ENCODE measurements at regions not wholly inside any gene's neighbourhood (a gene's known extent, or its start where the extent isn't known, plus 50 kb on each side); places are given as distances from the start of the nearest gene placed in this dataset.

GRCh38 chrX:7704205-7704604 lies 138.8 kb upstream of the VCX start:
- POLR2A ChIA-PET: no interaction called here
- no peaks in the 10 kb centered on the region for H3K9me3 Mint-ChIP-seq
- DNase-seq (no peak), ATAC-seq (ENCODE audit: low read depth) (no peak)
- no peaks in the 10 kb centered on the region for H3K36me3 Mint-ChIP-seq
- H3K4me1 Mint-ChIP-seq: no peaks in the 10 kb centered on the region
- no peaks in the 10 kb centered on the region for H3K27me3 Mint-ChIP-seq
- H3K4me3 Mint-ChIP-seq: no peak overlapping the region
- H3K27ac Mint-ChIP-seq: no peak overlapping the region

- Mint-ChIP-seq H3K4me1 (no peaks in the 10 kb centered on the region), H3K27me3 (no peaks in the 10 kb centered on the region), H3K4me3 (no peak overlapping the region), H3K27ac (no peak overlapping the region), H3K36me3 (no peaks in the 10 kb centered on the region), H3K9me3 (no peaks in the 10 kb centered on the region)
- ATAC-seq (ENCODE audit: low read depth) (no peak), DNase-seq (no peak)
- POLR2A ChIA-PET: no interaction called here
Observed at GRCh38 chrX:7698248-7698647, 144.7 kb upstream of the VCX start.

DNA sequence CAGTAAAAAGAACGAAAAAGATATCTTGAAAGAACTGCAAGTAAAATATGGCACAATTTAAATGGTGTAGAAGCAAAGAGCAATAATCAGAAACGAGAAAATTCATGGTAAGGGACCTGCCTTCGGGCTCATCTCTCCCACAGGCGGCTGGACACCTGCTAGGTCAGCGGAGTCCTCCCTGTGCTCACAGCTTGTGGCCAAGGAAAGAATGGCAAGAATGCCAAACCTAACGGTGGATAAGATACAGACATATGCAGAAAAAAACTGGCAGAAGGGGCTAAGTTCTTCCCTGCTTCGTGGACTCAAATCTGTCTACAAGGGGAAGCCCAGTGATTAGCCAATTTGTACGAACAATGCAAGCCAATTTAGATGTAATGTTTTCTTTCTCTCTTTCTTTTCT lies 152.1 kb upstream of the VCX start:
- no peaks in the 10 kb centered on the region for H3K27me3 Mint-ChIP-seq
- POLR2A ChIA-PET: no interaction called here
- H3K36me3 Mint-ChIP-seq: no peaks in the 10 kb centered on the region

GRCh38 chrX:7689791-7690412 lies 153.1 kb upstream of the VCX start:
- Mint-ChIP-seq H3K4me1 (no peaks in the 10 kb centered on the region), H3K9me3 (no peaks in the 10 kb centered on the region), H3K4me3 (no peak overlapping the region), H3K27me3 (no peaks in the 10 kb centered on the region), H3K27ac (no peak overlapping the region), H3K36me3 (no peaks in the 10 kb centered on the region)
- POLR2A ChIA-PET: no interaction called here
- DNase-seq: no peak
- no peak for ATAC-seq (ENCODE audit: low read depth)

More for the DNA sequence above, 152.1 kb upstream of the VCX start:
- H3K27ac Mint-ChIP-seq: no peak overlapping the region
- DNase-seq (no peak), ATAC-seq (ENCODE audit: low read depth) (no peak)
- H3K4me3 Mint-ChIP-seq: no peak overlapping the region
- H3K9me3 Mint-ChIP-seq: no peaks in the 10 kb centered on the region
- no peaks in the 10 kb centered on the region for H3K4me1 Mint-ChIP-seq

DNA sequence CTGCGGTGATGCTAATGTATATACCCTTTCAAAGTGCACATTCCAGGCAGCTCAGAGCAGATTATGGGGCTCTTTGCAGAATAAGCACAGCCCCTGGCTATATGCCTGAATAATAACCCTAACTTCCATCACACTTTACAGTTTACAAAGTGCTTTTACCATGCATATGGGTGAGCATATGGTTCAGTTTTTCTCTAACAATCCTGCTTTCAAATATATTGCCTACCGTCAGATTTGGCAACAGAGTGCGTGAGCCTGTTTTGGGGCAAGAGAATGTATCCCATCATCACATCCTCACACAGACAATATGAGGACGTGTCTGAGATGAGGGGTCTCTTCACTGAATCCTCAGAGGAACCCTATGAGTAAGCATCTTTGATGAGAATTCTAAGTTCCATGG lies 162.8 kb upstream of the VCX start:
- DNase-seq (no peak), ATAC-seq (ENCODE audit: low read depth) (no peak)
- Mint-ChIP-seq H3K4me1 (no peaks in the 10 kb centered on the region), H3K36me3 (no peaks in the 10 kb centered on the region), H3K27me3 (no peaks in the 10 kb centered on the region), H3K9me3 (no peaks in the 10 kb centered on the region), H3K27ac (no peak overlapping the region), H3K4me3 (no peak overlapping the region)
- POLR2A ChIA-PET: no interaction called here

- Mint-ChIP-seq H3K27me3 (no peaks in the 10 kb centered on the region), H3K4me1 (no peaks in the 10 kb centered on the region), H3K27ac (no peak overlapping the region), H3K9me3 (no peaks in the 10 kb centered on the region), H3K36me3 (no peaks in the 10 kb centered on the region), H3K4me3 (no peak overlapping the region)
- POLR2A ChIA-PET: no interaction called here
- ATAC-seq (ENCODE audit: low read depth) (no peak), DNase-seq (no peak)
Observed at GRCh38 chrX:7654316-7654715, 188.7 kb upstream of the VCX start.

- POLR2A ChIA-PET: no interaction called here
- no peaks in the 10 kb centered on the region for H3K27me3 Mint-ChIP-seq
- H3K36me3 Mint-ChIP-seq: no peaks in the 10 kb centered on the region
- H3K4me1 Mint-ChIP-seq: no peaks in the 10 kb centered on the region
- DNase-seq (no peak), ATAC-seq (ENCODE audit: low read depth) (no peak)
- no peak overlapping the region for H3K27ac Mint-ChIP-seq
- H3K4me3 Mint-ChIP-seq: no peak overlapping the region
- no peaks in the 10 kb centered on the region for H3K9me3 Mint-ChIP-seq
Observed at GRCh38 chrX:7647831-7648230, 195.1 kb upstream of the VCX start.

DNA sequence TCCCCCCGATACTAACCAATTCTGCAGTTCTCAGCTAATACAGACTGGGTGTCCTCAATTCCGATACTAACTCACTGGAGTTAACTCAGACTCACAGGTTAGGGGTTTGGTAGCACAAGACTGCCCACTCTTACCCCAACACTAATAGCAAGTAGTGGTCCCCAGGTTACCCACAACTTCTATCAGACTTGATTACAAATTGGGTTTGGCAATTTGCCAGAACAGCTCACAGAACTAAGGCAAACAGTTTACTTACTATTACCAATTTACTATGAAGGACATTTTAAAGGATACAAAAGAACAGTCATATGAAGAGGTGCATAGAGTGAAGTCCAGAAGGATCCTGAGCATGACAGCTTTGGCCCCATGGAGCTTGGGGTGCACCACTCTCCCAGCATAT lies 201.8 kb upstream of the VCX start:
- H3K4me1 Mint-ChIP-seq: no peaks in the 10 kb centered on the region
- no peak overlapping the region for H3K27ac Mint-ChIP-seq
- H3K9me3 Mint-ChIP-seq: no peaks in the 10 kb centered on the region
- H3K36me3 Mint-ChIP-seq: no peaks in the 10 kb centered on the region
- POLR2A ChIA-PET: no interaction called here
- H3K4me3 Mint-ChIP-seq: no peak overlapping the region
- ATAC-seq (ENCODE audit: low read depth) (no peak), DNase-seq (no peak)
- no peaks in the 10 kb centered on the region for H3K27me3 Mint-ChIP-seq

DNA sequence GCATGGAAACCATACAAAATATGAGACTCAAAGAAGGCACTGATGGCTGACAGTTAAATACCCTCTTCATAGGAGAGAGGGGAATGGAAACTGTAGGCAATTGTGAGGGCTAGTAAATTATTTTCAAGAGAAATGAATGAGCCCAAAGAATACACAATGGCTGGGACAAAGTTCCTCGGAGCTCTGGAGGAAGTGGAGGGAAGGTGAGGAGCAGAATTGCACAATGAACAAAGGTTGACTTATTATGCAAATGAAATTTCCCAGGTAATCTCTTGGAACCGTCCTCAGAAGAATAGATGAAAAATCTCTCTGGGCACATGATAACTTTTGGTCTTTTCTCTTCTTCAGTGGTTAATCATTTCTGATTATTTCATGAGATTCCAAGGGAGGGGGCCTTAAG lies 202.6 kb upstream of the VCX start:
- POLR2A ChIA-PET: no interaction called here
- no peak for DNase-seq
- no peak overlapping the region for H3K4me3 Mint-ChIP-seq
- no peak for ATAC-seq (ENCODE audit: low read depth)
- no peaks in the 10 kb centered on the region for H3K27me3 Mint-ChIP-seq
- H3K27ac Mint-ChIP-seq: no peak overlapping the region
- no peaks in the 10 kb centered on the region for H3K4me1 Mint-ChIP-seq
- no peaks in the 10 kb centered on the region for H3K36me3 Mint-ChIP-seq
- no peaks in the 10 kb centered on the region for H3K9me3 Mint-ChIP-seq

DNA sequence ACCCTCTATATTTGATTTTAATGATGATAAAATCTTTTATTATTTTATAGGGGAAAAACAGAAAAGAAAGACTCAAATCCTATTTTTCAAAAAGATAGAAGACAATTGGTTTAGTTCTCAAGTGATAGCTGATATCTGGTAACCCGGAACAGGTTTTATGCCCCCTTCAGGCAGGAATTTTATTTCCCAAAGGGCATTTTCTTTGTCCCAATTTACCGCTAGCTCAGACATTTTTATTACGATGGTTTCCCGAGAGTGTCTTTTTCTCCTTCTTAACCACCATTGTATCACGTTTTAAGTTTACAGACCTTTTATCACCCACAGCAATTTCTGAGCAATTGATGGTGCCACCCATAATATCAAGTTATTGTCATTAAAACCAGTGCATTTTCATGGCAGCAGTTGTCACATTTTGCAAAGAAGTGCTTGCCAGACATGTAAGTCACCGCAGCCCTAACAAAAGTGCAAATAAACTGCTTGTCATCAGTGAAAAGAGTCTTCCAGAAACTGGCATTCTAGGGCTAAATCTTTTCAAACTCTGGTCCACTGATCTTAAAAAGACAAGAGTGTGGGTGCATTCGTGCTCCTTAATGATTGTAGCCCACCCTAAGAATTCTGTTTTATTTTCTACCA lies 204.8 kb upstream of the VCX start:
- H3K9me3 Mint-ChIP-seq: no peaks in the 10 kb centered on the region
- no peak overlapping the region for H3K27ac Mint-ChIP-seq
- POLR2A ChIA-PET: no interaction called here
- no peak for ATAC-seq (ENCODE audit: low read depth)
- no peak overlapping the region for H3K4me3 Mint-ChIP-seq
- DNase-seq: no peak
- no peaks in the 10 kb centered on the region for H3K4me1 Mint-ChIP-seq
- no peaks in the 10 kb centered on the region for H3K27me3 Mint-ChIP-seq
- H3K36me3 Mint-ChIP-seq: no peaks in the 10 kb centered on the region

GRCh38 chrX:7637066-7637465 lies 205.9 kb upstream of the VCX start:
- no peak for DNase-seq
- no peaks in the 10 kb centered on the region for H3K9me3 Mint-ChIP-seq
- ATAC-seq (ENCODE audit: low read depth): no peak
- H3K36me3 Mint-ChIP-seq: no peaks in the 10 kb centered on the region
- no peaks in the 10 kb centered on the region for H3K27me3 Mint-ChIP-seq
- H3K4me1 Mint-ChIP-seq: no peaks in the 10 kb centered on the region
- no peak overlapping the region for H3K27ac Mint-ChIP-seq
- H3K4me3 Mint-ChIP-seq: no peak overlapping the region
- POLR2A ChIA-PET: no interaction called here

GRCh38 chrX:7635604-7636003 lies 207.4 kb upstream of the VCX start:
- no peak for DNase-seq
- H3K4me1 Mint-ChIP-seq: no peaks in the 10 kb centered on the region
- POLR2A ChIA-PET: no interaction called here
- H3K27me3 Mint-ChIP-seq: no peaks in the 10 kb centered on the region
- no peaks in the 10 kb centered on the region for H3K36me3 Mint-ChIP-seq
- H3K9me3 Mint-ChIP-seq: no peaks in the 10 kb centered on the region
- H3K4me3 Mint-ChIP-seq: no peak overlapping the region
- no peak overlapping the region for H3K27ac Mint-ChIP-seq
- no peak for ATAC-seq (ENCODE audit: low read depth)

GRCh38 chrX:7620560-7620959 lies 222.4 kb upstream of the VCX start:
- POLR2A ChIA-PET: no interaction called here
- H3K27me3 Mint-ChIP-seq: no peaks in the 10 kb centered on the region
- no peak overlapping the region for H3K4me3 Mint-ChIP-seq
- no peak for ATAC-seq (ENCODE audit: low read depth)
- H3K9me3 Mint-ChIP-seq: peaks cover 6% of the 10 kb centered on the region
- H3K4me1 Mint-ChIP-seq: no peaks in the 10 kb centered on the region
- no peak overlapping the region for H3K27ac Mint-ChIP-seq
- DNase-seq: no peak
- H3K36me3 Mint-ChIP-seq: no peaks in the 10 kb centered on the region

- no peak overlapping the region for H3K4me3 Mint-ChIP-seq
- H3K27ac Mint-ChIP-seq: no peak overlapping the region
- DNase-seq (no peak), ATAC-seq (ENCODE audit: low read depth) (no peak)
- POLR2A ChIA-PET: no interaction called here
- H3K27me3 Mint-ChIP-seq: no peaks in the 10 kb centered on the region
- no peaks in the 10 kb centered on the region for H3K36me3 Mint-ChIP-seq
- H3K4me1 Mint-ChIP-seq: no peaks in the 10 kb centered on the region
- H3K9me3 Mint-ChIP-seq: peaks cover 2% of the 10 kb centered on the region
Observed at GRCh38 chrX:7617994-7618393, 225.0 kb upstream of the VCX start.

- peaks cover 1% of the 10 kb centered on the region for H3K9me3 Mint-ChIP-seq
- ATAC-seq (ENCODE audit: low read depth): no peak
- H3K36me3 Mint-ChIP-seq: no peaks in the 10 kb centered on the region
- no peaks in the 10 kb centered on the region for H3K4me1 Mint-ChIP-seq
- no peak for DNase-seq
- H3K4me3 Mint-ChIP-seq: no peak overlapping the region
- POLR2A ChIA-PET: no interaction called here
- H3K27ac Mint-ChIP-seq: no peak overlapping the region
- H3K27me3 Mint-ChIP-seq: no peaks in the 10 kb centered on the region
Observed at GRCh38 chrX:7614616-7615015, 228.4 kb upstream of the VCX start.

Measured in activated naive CD8-positive, alpha-beta T cell treated with anti-CD3 and anti-CD28 coated beads, Interleukin-2, amount 10 ng/mL, durations not matched to agents 7 days and 5 days (primary cell).